HG02885 (cell line): ENCODE measurements at regions not wholly inside any gene's neighbourhood (a gene's known extent, or its start where the extent isn't known, plus 50 kb on each side); places are given as distances from the start of the nearest gene placed in this dataset.

Source experiments
- ATAC-seq: cut with Tn5 transposase; IDR thresholded peaks from one replicate; pipeline ENCODE4 v1.9.1; 2021; ENCODE audit warnings: mild to moderate bottlenecking; ENCODE audit not compliant: unreplicated experiment, poor library complexity

DNA sequence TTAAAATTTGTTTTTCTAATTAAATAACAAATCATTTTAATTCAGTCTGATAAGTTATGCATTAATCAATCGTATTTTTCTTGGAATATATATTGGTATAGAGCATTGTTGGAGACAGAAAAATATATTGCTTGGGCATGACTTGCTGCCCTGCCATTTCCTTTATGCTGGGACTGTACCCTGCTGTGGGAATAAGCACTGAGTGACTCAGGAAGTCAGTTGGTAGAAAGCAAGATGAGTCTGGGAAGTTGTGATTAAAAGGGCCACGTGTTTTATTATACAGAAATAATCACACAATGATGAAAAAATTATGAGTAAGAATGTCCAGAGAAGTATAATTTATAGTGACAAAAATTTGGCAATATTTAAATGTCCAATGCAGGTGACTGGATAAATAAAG lies 139.5 kb downstream of the KIF18A start:
- ATAC-seq, result no peak

GRCh38 chr11:27965559-27965958 lies 142.4 kb downstream of the KIF18A start:
- no peak for ATAC-seq

DNA sequence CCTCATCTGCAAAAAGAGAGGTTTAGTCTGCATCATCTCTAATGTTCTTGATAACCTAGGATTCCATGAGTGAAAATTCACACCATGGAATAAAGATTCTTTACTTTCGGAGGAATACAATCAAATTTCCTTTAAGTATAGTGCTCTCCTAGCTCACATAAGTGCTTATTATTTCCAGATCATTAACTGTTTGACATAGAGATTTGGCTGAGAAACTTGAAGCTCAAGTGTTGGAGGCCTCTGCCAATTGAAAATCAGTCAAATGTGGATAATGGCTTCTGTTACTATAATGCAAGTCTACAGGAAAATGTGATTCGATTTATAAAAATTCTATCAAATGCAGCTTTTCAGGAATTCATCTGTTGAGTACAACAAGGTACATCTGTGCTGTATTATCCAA lies 144.6 kb downstream of the KIF18A start:
- ATAC-seq, result no peak

GRCh38 chr11:27949951-27950738 lies 157.8 kb downstream of the KIF18A start:
- no peak for ATAC-seq

DNA sequence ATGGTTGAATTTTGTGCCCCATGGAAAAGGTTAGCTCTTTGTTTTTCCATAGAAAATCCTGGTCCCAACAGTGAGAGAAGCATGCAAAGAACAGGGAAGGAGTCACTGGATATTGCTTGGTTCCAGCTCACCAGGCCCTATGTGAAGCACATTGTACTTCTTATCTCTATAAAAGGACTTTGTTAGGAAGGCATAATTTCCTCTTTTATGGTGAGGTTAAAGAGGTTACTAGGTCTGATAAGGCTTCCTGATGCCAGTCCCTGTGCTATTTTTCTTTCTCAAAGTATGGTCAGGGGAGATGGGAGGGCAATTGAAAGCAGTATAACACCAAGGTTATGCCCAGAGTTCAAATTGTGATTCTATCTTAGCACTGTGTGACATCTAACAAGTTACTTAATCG lies 162.6 kb downstream of the KIF18A start:
- ATAC-seq, result no peak

DNA sequence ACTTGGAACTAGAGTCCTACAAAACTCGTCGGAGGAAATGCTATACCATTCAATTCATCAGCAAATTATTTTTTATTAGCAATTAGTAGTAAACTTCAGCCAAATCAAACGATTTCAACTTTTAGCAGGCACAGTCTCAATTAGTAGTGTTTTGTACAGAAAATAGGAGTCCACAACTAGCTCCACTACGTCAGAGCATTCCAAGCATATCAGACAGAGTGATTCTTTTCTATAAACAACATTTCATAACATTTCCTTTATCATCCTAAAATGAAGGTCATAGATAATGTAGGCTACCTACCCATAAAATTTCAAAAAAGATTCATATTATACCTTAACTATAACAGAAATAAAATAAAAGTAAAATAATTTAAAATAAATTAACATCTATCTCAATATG lies 169.9 kb downstream of the KIF18A start:
- ATAC-seq, result no peak

DNA sequence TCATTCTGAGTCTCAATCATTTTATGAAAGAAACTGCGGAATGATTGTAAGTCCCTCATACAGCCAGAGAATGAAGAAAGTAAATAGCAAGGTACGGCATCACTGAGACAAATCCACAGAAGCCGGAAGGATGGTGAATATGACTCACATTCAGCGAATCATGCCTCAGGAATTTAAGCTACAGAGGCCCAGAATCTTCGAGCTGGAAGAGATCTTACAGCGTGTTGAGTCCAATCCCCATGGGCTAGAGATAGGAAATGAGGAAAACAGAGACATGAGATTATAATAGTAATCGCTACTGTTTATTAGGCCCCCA lies 173.2 kb downstream of the KIF18A start:
- no peak for ATAC-seq

GRCh38 chr11:27933992-27934829 lies 173.7 kb downstream of the KIF18A start:
- ATAC-seq, result no peak

DNA sequence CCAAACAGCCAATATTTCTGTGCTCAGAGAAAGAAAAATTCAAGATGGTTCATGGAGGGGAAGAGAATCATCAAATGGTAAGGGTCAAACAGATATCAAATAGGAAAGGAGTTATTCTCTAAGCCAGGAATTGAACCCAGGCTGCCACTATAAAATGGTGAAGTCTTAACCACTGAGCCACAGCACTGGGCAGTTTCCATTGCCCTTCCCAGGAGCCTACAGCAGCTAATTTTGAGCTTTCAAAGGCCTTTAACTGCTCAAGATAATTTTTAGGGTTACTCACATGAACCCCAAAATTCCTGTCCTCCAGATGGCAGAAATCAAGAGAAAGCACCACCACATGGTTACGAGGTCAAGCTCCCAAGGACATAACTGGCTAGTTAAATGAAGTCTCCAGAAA lies 176.2 kb downstream of the KIF18A start:
- no peak for ATAC-seq

DNA sequence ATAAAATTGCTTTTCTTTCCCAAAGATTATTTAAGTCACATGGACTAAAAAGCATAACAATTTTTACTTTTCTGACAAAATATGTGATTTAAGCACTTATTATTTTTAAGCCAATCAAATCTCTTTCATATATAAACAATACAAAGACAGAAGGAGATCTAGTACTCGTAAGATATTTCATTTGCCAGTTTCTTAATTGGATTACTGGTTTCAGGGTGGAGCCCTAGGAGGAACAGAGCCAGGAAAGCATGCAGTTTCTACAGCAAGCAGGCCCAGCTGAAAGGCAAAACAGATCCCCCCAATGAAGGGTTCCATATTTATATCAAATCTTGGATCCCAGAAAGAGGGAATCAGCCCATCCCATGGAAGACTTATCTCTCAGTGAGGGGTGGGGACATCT lies 177.0 kb downstream of the KIF18A start:
- no peak for ATAC-seq

DNA sequence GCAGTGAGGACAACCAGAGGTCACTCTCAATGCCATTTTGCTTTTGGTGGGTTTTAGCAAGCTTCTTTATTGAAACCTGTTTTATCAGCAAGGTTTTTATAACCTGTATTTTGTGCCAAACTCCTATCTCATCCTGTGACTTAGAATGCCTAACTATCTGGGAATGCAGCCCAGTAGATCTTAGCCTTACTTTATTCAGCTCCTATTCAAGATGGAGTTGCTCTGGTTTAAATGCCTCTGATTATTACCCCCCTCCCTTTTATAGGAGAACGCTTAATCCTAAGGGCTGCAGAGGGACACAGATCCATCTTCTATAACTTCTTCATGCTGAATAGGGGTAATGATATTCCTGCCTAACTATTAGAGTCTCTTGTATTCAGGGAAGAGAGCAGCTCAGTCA lies 179.1 kb downstream of the KIF18A start:
- ATAC-seq, result no peak

- no peak for ATAC-seq
Measured at GRCh38 chr11:27926981-27927481, 180.9 kb downstream of the KIF18A start.

DNA sequence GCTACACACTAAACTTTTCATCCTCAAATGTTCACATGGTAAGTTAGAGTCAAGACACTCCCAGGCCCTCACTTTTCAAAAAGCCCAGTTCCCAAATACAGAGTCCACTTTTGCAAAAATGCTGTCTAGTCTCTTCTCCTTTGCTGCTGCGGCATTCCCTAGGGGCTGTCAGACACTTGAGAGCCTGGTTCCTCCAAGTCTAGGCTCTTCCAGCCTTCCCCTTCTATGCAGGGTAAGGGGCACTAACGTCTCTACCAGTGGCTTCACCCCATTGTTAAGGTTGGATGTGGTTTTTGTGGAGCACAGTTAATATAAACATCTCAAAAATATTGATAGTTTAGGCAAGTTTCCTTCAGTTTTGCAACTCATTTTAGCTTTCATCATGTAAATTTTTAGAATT lies 181.5 kb downstream of the KIF18A start:
- no peak for ATAC-seq

DNA sequence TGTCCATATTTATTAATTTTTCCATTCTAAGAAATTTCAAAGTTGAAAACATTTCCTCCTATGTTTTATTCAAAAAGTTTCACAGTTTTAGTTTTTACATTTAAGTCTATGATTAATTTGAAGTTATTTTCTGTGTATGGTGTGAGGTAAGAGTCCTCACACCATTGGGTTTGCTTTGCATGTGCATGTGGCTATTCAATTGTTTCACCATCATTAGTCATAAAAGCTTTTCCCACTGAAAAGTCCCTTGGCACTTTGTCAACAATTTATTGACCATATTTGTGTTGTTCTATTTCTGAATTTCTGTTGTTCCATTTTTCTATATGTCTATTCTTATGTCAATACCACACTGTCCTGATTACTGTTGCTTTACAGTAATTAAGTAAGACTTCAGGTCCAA lies 186.5 kb downstream of the KIF18A start:
- ATAC-seq, result no peak

- peak; percentile 90 for ATAC-seq
Measured at GRCh38 chr11:27916541-27917100, 191.3 kb downstream of the KIF18A start.

GRCh38 chr11:27914080-27914479 lies 193.9 kb downstream of the KIF18A start:
- ATAC-seq, result no peak

DNA sequence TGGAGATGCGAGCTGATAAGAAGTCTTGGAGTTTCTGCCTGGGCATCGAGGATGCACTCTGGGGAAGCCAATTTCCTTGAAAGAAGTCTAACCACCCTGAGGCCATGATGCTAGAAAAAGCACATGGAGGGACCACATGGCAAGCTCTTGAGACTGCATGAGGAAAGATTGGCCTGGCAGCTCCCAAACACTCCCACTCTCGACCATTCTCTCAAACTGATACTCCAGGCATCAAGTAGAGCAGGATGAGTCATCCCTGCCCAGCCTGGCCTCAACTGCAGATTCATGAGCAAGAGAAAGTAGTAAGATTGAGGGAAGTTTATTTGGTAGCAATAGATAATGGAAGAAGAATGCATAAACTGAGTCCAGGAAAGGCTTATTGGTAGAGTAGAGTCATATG lies 194.3 kb downstream of the KIF18A start:
- no peak for ATAC-seq

GRCh38 chr11:27912916-27913315 lies 195.0 kb downstream of the KIF18A start:
- no peak for ATAC-seq

- ATAC-seq, result no peak
Measured at GRCh38 chr11:27910186-27910931, 197.6 kb downstream of the KIF18A start.

DNA sequence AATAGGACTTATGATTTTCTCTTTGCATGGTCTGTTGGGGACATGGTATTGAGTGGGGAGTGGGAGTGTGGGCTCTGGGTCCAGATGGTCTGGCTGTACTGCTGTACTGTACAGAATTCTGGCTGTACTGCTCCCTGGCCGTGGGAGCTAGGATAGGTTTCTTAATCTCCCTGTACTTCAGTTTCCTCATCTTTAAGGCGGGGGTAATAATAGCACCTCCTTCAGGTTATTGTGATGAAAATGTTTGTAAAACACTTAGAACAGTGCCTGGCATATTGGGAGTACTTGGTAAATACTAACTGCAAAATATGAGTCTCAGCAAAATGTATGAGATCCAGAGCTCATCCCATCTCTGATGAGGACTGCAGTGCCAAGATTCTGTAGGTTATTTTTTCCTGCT lies 198.6 kb downstream of the KIF18A start:
- no peak for ATAC-seq

DNA sequence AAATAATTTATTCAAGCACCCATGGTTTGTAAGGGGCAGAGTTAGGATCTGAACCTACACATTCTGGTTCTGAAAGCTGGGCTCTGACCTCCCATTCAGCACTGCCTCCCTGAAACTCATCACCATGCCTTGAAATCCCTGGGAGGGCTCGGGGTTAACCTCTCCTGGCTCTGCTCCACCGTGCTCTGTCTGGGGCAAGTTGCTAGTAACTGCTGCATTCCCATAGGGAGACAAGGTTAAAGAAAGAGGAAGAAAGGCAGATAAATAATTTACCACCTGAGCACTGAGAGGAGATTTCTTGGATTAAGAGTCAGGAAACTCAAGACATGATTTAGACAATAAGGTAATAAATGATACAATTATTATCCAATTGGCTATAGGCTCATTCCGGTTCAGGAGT lies 199.3 kb downstream of the KIF18A start:
- ATAC-seq, result no peak
